ENCODE measurements at regions not wholly inside any gene's neighbourhood (a gene's known extent, or its start where the extent isn't known, plus 50 kb on each side); places are given as distances from the start of the nearest gene placed in this dataset.

DNA sequence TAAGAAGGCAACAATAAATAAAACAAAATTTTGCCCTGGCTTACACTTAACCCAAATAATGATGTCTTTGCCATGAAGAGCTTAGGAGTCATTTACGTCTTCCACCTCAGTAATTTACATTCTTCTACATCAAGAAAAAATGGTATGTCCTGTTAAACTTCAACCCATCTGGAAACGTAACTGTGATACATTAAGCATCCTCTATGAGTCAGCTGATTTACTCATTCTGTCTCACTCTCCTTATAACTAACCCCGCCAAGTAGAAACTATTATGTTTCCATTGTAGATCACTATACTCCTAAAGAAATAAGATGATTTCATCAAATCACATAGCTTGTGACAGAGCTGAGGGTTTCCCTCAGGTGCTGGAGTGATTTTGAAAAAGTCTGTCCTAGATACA is 330.7 kb downstream of the CDC14C start:
- TF ChIP-seq EZH2 (IDR thresholded peaks at IDR 0.05; ENCODE audit: borderline replicate concordance, low read length): no peak
- TF ChIP-seq, protein P1, sequence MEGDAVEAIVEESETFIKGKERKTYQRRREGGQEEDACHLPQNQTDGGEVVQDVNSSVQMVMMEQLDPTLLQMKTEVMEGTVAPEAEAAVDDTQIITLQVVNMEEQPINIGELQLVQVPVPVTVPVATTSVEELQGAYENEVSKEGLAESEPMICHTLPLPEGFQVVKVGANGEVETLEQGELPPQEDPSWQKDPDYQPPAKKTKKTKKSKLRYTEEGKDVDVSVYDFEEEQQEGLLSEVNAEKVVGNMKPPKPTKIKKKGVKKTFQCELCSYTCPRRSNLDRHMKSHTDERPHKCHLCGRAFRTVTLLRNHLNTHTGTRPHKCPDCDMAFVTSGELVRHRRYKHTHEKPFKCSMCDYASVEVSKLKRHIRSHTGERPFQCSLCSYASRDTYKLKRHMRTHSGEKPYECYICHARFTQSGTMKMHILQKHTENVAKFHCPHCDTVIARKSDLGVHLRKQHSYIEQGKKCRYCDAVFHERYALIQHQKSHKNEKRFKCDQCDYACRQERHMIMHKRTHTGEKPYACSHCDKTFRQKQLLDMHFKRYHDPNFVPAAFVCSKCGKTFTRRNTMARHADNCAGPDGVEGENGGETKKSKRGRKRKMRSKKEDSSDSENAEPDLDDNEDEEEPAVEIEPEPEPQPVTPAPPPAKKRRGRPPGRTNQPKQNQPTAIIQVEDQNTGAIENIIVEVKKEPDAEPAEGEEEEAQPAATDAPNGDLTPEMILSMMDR (IDR thresholded peaks at IDR 0.05; ENCODE audit: low read length): no peak
- Histone ChIP-seq H3K9me2 (ENCODE audit: low read depth, low read length) (no peaks in the 10 kb centered on the region), H2AFZ (ENCODE audit: low read length) (no peak overlapping the region), H3K79me2 (ENCODE audit: insufficient read depth, low read length) (no peaks in the 10 kb centered on the region), H3K4me2 (ENCODE audit: low read length) (no peak overlapping the region), H3K9me3 (ENCODE audit: low read length) (no peaks in the 10 kb centered on the region), H4K20me1 (ENCODE audit: insufficient read depth, low read length) (no peaks in the 10 kb centered on the region), H3K4me3 (ENCODE audit: low read depth, low read length, poor library complexity, severe bottlenecking) (no peak overlapping the region), H3K27ac (ENCODE audit: low read depth, low read length, poor library complexity, severe bottlenecking) (no peak overlapping the region), H3K27me3 (ENCODE audit: insufficient read depth, low read length) (no peaks in the 10 kb centered on the region), H3K9ac (ENCODE audit: low read length) (no peak overlapping the region), H3F3A (ENCODE audit: insufficient read depth, low read length) (no peaks in the 10 kb centered on the region), H3K4me1 (ENCODE audit: insufficient read depth, low read length, severe bottlenecking) (no peaks in the 10 kb centered on the region), H3K36me3 (ENCODE audit: insufficient read depth, low read length) (no peaks in the 10 kb centered on the region)

DNA sequence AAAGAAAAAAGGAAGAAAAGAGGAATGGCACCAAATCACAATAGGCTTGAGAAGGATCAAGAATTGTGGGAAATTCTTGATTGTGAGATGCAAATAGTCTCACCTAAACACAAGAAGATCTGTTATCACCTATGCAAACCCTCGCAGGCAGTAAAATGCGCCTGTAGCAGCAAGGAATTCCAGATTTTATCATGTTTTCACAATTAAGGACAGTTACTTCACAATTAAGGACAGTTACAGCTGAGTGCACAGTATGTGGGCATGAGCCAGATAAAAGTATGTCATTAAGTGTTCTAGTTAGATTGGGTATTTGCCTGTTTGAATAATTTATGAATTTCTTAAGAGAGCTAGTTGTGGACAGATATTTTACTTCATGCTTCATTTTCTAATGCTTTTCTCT is 336.2 kb downstream of the CDC14C start:
- no peaks in the 10 kb centered on the region for H3K4me1 ChIP-seq (ENCODE audit: insufficient read depth, low read length, severe bottlenecking)
- no peaks in the 10 kb centered on the region for H3K36me3 ChIP-seq (ENCODE audit: insufficient read depth, low read length)
- no peaks in the 10 kb centered on the region for H3K9me2 ChIP-seq (ENCODE audit: low read depth, low read length)
- H4K20me1 ChIP-seq (ENCODE audit: insufficient read depth, low read length): no peaks in the 10 kb centered on the region
- H3K27ac ChIP-seq (ENCODE audit: low read depth, low read length, poor library complexity, severe bottlenecking): no peak overlapping the region
- H3K79me2 ChIP-seq (ENCODE audit: insufficient read depth, low read length): no peaks in the 10 kb centered on the region
- H3F3A ChIP-seq (ENCODE audit: insufficient read depth, low read length): no peaks in the 10 kb centered on the region
- H3K27me3 ChIP-seq (ENCODE audit: insufficient read depth, low read length): no peaks in the 10 kb centered on the region
- TF ChIP-seq EZH2 (IDR thresholded peaks at IDR 0.05; ENCODE audit: borderline replicate concordance, low read length): no peak
- TF ChIP-seq, protein P1 (IDR thresholded peaks at IDR 0.05; ENCODE audit: low read length): no peak
- no peak overlapping the region for H3K4me2 ChIP-seq (ENCODE audit: low read length)
- H3K9ac ChIP-seq (ENCODE audit: low read length): no peak overlapping the region
- H3K4me3 ChIP-seq (ENCODE audit: low read depth, low read length, poor library complexity, severe bottlenecking): no peak overlapping the region
- no peak overlapping the region for H2AFZ ChIP-seq (ENCODE audit: low read length)
- H3K9me3 ChIP-seq (ENCODE audit: low read length): no peaks in the 10 kb centered on the region

DNA sequence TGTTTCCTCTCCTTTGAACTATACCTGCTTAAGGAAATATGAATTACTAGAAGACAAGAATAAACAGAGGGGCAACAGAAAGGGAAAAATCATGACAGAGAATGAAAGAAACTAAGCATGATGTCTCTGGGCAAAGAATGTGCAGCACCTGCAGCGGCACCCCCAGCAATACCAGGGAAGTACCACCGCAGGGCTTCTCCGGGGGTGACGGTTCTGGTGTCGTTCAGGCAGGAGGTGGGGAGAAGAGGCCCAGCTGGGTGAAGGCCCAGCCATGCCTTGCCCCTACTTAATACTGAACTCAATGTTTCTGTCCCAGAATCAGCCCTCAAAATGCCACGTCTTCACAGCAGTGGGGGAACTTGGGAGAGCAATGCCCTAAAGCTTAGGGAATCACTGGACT is 337.6 kb downstream of the CDC14C start:
- Histone ChIP-seq H3K4me2 (ENCODE audit: low read length) (no peak overlapping the region), H3K79me2 (ENCODE audit: insufficient read depth, low read length) (no peaks in the 10 kb centered on the region), H3K36me3 (ENCODE audit: insufficient read depth, low read length) (no peaks in the 10 kb centered on the region), H4K20me1 (ENCODE audit: insufficient read depth, low read length) (no peaks in the 10 kb centered on the region), H2AFZ (ENCODE audit: low read length) (no peak overlapping the region), H3K4me1 (ENCODE audit: insufficient read depth, low read length, severe bottlenecking) (no peaks in the 10 kb centered on the region), H3K4me3 (ENCODE audit: low read depth, low read length, poor library complexity, severe bottlenecking) (no peak overlapping the region), H3K9ac (ENCODE audit: low read length) (no peak overlapping the region), H3K27ac (ENCODE audit: low read depth, low read length, poor library complexity, severe bottlenecking) (no peak overlapping the region), H3K27me3 (ENCODE audit: insufficient read depth, low read length) (no peaks in the 10 kb centered on the region), H3K9me3 (ENCODE audit: low read length) (no peaks in the 10 kb centered on the region), H3F3A (ENCODE audit: insufficient read depth, low read length) (no peaks in the 10 kb centered on the region), H3K9me2 (ENCODE audit: low read depth, low read length) (no peaks in the 10 kb centered on the region)
- no peak for TF ChIP-seq EZH2 (IDR thresholded peaks at IDR 0.05; ENCODE audit: borderline replicate concordance, low read length)
- TF ChIP-seq, protein P1 (IDR thresholded peaks at IDR 0.05; ENCODE audit: low read length): no peak

All from OCI-LY1 (cell line).